OCI-M2 (cell line): ENCODE measurements at regions not wholly inside any gene's neighbourhood (a gene's known extent, or its start where the extent isn't known, plus 50 kb on each side); places are given as distances from the start of the nearest gene placed in this dataset.
"Not testable (repeated sequence)": the region's sequence is repeated elsewhere in the genome, so short reads cannot be mapped to it uniquely, and the experiment has no call there.

ENCODE experiments used
- DNase-seq: peaks from one replicate; lab custom pipeline; 2025; ENCODE audit not compliant: unreplicated experiment; lab: John Stamatoyannopoulos, UW

GRCh38 chr14:97129639-97130038, 332.5 kb downstream of the VRK1 start:
- no peak for DNase-seq

DNA sequence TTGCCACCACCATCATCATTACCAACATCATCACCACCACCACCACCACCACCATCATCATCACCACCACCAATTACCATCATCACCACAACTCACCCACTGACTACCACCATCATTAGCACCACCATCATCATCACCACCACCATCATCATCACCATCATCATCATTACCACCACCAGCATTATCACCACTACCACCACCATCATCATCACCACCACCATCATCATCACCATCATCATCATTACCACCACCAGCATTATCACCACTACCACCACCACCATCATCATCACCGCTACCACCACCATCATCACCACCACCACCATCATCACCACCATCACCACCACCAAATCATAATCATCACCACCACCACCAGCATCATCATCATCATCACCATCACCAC, 338.7 kb downstream of the VRK1 start:
- DNase-seq, result not testable (repeated sequence)

GRCh38 chr14:97137705-97138104, 340.5 kb downstream of the VRK1 start:
- DNase-seq, result no peak

DNA sequence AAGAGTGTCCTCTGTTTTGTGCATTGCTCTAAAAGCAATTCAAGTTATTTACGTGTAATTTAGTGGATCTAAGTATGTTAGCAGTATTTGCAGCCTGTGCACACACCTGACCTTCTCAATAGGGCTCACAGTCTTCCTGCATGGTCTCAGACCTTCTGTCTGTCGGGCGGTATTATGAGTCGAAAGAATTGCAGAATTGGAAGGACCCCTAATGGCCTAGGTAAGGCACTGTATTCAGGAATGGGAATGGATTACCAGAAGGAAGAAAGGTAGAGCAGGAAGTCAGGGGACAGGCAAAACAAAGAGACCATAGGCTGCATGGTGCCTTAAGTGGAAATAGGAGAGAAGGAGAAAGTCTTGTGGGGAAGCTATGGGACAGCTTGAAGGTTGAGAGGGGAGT, 341.6 kb downstream of the VRK1 start:
- DNase-seq, result no peak

- DNase-seq, result no peak
Observed at GRCh38 chr14:97143011-97143410, 345.8 kb downstream of the VRK1 start.

DNA sequence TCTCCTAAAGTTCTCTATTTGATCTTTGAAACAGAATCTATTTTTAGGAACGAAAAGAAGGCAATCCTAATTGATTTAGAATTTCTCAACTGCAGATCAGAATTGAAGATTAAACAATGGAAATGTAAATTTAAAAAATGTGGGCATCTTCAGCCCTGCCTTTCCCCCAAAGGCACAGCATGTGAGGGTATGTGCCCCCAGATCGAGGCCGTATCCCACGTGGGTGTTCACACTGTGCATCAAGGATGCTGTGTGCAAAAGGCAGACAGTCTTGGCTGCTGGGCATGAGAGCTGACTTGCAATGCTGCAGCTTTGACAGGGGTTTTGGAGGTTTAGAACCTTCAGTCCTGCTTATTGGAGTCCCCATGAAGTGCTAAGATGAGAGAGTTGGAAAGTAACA, 346.3 kb downstream of the VRK1 start:
- no peak for DNase-seq

- not testable (repeated sequence) for DNase-seq
Observed at GRCh38 chr14:97148021-97148420, 350.8 kb downstream of the VRK1 start.

DNA sequence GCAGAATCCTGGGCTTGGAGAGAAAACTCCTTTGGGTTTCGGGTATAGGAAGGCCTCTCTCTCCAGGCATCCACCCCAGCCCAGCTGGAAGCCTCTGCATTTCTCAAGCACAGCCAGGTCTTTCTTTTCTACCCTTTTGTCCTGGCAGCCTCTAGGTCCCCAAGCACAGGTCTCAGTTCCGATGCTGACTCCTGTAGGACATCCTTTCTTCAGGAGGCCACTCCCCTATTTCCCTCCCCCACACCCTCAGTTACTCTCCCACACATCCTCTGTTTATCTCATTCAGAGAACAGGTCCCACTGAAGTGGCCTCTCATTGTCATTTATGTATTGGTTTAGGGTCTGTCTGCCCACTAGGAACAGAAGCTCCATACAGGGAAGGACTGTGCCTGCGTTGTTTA, 352.6 kb downstream of the VRK1 start:
- DNase-seq, result no peak

- DNase-seq, result no peak
Observed at GRCh38 chr14:97153527-97153926, 356.3 kb downstream of the VRK1 start.

- no peak for DNase-seq
Observed at GRCh38 chr14:97155320-97155719, 358.1 kb downstream of the VRK1 start.

DNA sequence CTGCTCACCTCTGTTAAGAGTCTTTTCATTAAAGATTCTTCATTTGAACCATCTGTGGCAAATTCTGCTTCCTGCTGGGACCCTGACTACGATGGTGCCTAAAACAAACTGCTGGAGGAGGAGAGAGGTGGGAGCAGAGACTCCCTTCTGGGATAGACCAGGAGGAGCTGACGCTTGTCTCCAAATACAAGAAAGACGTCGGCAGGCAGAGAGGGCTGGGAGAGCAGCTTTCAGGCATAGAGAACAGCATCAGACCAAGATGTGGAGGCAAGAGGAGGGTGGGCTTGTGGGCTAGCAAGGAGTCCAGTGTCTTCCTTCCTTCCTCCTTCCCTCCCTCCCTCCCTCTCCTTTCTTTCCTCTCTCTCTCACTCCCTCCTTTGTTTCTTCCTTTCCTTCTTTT, 358.6 kb downstream of the VRK1 start:
- DNase-seq, result no peak

DNA sequence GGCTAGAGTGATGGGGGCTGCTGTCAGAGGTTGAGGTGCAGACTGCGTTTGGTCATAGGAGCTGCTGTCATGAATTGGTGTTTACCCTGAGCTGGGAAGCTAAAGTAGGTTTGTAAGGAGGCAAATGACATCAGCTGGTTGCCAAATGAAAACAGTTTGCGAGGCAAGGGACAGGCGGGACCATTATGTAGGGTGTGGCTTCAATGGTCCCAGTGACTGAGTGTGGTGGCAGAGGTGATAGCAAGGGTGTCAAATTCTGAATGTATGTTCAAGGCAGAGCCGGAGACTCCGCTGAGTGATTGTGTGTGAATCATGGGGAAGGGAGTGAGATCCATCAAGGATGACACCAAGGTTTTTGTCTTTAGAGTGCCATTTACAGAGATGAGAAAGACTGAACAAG, 359.5 kb downstream of the VRK1 start:
- DNase-seq, result no peak

- DNase-seq, result no peak
Observed at GRCh38 chr14:97158102-97158501, 360.9 kb downstream of the VRK1 start.

GRCh38 chr14:97159124-97159523, 361.9 kb downstream of the VRK1 start:
- no peak for DNase-seq

- DNase-seq, result no peak
Observed at GRCh38 chr14:97162621-97163020, 365.4 kb downstream of the VRK1 start.

GRCh38 chr14:97164021-97164420, 366.8 kb downstream of the VRK1 start:
- DNase-seq, result no peak

DNA sequence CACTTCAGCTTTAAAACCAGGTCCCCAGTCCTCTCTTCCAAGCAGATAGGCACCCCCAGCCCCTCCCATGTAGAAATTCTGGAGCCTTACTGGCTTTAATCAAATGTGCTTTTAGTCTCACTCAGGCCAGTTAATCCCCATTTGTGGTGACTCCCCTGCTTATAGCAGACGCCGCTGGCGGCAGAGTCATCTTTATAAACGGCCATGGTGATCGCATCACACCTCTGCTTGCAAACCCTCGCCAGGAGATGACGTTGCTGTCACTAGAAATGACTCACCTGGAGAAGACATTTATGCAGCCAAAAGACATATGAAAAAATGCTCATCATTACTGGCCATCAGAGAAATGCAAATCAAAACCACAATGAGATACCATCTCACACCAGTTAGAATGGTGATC, 369.3 kb downstream of the VRK1 start:
- DNase-seq, result no peak

GRCh38 chr14:97167577-97167976, 370.4 kb downstream of the VRK1 start:
- DNase-seq, result not testable (repeated sequence)

- DNase-seq, result no peak
Observed at GRCh38 chr14:97172644-97173043, 375.5 kb downstream of the VRK1 start.

GRCh38 chr14:97177016-97177415, 379.8 kb downstream of the VRK1 start:
- DNase-seq, result no peak

DNA sequence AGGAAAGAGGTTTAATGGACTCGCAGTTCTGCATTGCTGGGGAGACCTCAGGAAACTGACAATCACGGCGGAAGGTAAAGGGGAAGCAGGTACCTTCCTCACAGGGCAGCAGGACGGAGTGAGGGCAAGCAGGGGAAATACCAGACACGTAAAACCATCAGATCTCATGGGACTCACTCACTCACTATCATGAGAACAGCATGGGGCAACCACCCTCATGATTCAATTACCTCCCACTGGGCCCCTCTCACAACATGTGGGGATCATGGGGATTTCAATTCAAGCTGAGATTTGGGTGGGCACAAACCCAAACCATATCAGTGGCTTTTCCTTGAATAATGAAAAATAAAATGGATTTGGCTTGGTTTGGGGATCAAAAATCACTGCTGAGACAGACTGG, 380.5 kb downstream of the VRK1 start:
- no peak for DNase-seq

DNA sequence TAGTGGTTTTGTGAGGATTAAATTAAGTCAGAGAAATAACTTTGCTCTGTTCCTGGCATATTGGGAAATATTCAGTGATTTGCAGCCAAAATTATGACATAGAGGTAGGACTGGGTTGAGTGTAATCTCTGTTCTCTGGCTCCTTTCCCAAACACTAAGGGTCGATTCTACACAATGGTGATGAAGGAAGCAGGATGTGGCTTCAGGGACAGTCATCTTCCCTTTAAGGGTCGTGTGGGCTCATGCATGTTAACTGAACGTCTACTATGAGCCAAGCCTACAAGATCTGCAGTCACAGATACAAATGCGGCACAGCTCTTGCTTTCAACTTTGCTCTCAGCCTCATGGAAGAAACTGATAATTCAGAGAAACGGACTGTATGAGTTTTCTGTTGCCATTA, 381.6 kb downstream of the VRK1 start:
- no peak for DNase-seq

- no peak for DNase-seq
Observed at GRCh38 chr14:97179573-97179972, 382.4 kb downstream of the VRK1 start.
